NT2/D1 (cell line): ENCODE measurements at regions not wholly inside any gene's neighbourhood (a gene's known extent, or its start where the extent isn't known, plus 50 kb on each side); places are given as distances from the start of the nearest gene placed in this dataset.

Source experiments
- DNase-seq: peaks from one replicate; pipeline ENCODE4 v3.0.0-alpha.2; 2011; ENCODE audit warnings: low read depth, low spot score
- H3K27me3 ChIP-seq: 2 replicates; pipeline ENCODE4 v1.6.0; 2011; ENCODE audit warnings: mild to moderate bottlenecking; ENCODE audit not compliant: insufficient read length, insufficient read depth
- H3K36me3 ChIP-seq: 2 replicates; pipeline ENCODE4 v1.6.1; 2011; ENCODE audit warnings: mild to moderate bottlenecking, low read length, mixed read lengths; ENCODE audit not compliant: insufficient read depth, insufficient read length
- H3K4me1 ChIP-seq: 2 replicates; pipeline ENCODE4 v1.5.1; 2011; ENCODE audit not compliant: insufficient read depth, insufficient read length
- H3K4me3 ChIP-seq: 2 replicates; pipeline ENCODE4 v1.5.1; 2011; ENCODE audit warnings: low read depth; ENCODE audit not compliant: insufficient read length
- H3K9ac ChIP-seq: 2 replicates; pipeline ENCODE4 v1.6.0; 2011; ENCODE audit warnings: low read depth; ENCODE audit not compliant: insufficient read length
- H3K9me3 ChIP-seq: 2 replicates; pipeline ENCODE4 v1.5.1; 2011; ENCODE audit warnings: mild to moderate bottlenecking, low read length; ENCODE audit not compliant: insufficient read depth
- SUZ12 ChIP-seq: IDR thresholded peaks from 2 replicates; pipeline ENCODE4 v1.6.1; 2011; ENCODE audit not compliant: insufficient read length, insufficient read depth; ENCODE audit errors: extremely low read depth
- YY1 ChIP-seq: IDR thresholded peaks from 2 replicates; pipeline ENCODE4 v1.6.1; 2011; ENCODE audit not compliant: insufficient read length, insufficient read depth
- ZNF274 ChIP-seq: IDR thresholded peaks from 2 replicates; pipeline ENCODE4 v1.6.1; 2011; ENCODE audit warnings: mild to moderate bottlenecking, low read depth, low read length

DNA sequence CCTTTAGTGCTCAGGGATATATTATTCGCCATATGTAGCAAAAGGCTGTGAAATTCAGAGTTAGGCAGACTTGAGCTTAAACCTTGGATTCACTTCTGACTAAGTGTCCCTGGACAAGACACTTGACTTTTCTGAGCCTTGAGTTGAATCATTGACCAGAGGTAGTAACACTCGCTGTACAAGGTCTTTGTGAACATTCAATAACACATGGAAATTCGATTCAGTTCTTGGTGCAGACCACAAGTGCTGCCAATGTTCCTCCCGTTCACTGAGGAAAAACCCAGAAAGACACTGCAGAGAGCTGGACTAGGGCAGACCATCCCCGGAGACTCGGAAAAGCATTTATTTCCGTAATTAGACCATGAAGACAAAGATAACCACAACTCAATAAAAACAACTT is 901.4 kb downstream of the AACS start:
- no peak for TF ChIP-seq SUZ12
- no peak for TF ChIP-seq YY1
- no peak for TF ChIP-seq ZNF274
- Histone ChIP-seq H3K4me1 (no peaks in the 10 kb centered on the region), H3K4me3 (no peak overlapping the region), H3K27me3 (no peaks in the 10 kb centered on the region), H3K36me3 (no peaks in the 10 kb centered on the region), H3K9me3 (no peaks in the 10 kb centered on the region), H3K9ac (no peak overlapping the region)
- DNase-seq: no peak

DNA sequence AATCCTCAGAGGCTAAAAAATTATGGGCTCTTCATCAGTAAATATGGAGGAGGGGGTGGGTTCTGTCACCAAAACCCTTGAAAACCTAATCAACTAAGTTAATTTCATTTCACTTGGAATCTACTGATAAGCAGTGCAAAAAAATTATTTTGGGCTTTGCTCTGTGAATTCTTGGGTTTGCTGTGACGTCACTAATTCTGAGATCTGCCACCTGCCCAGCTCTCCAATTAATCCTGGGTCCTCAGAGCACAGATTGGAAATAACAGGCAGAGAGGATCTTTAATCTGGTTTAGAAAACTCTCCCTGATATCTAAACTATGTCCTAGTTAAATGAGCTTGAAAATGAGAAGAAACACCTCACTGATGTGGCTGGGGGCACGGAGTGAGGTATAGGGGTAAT is 903.2 kb downstream of the AACS start:
- Histone ChIP-seq H3K9ac (no peak overlapping the region), H3K9me3 (no peaks in the 10 kb centered on the region), H3K36me3 (no peaks in the 10 kb centered on the region), H3K4me1 (no peaks in the 10 kb centered on the region), H3K4me3 (no peak overlapping the region), H3K27me3 (no peaks in the 10 kb centered on the region)
- no peak for TF ChIP-seq YY1
- no peak for TF ChIP-seq SUZ12
- no peak for TF ChIP-seq ZNF274
- DNase-seq: no peak

DNA sequence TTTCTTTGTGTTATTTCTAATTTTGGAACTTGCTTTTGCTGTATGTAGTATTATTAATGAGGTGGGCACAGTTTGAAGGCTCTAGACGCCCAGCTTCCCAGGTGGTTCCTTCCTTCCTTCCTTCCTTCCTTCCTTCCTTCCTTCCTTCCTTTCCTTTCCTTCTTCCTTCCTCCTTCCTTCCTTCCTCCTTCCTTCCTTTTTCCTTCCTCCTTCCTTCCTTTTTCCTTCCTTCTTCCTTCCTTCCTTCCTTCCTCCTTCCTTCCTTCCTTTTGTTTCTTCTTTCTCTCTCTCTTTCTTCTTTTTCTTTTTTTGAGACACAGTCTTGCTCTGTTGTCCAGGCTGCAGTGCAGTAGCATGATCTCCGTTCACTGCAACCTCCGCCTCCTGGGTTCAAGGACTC is 906.7 kb downstream of the AACS start:
- Histone ChIP-seq H3K27me3 (no peaks in the 10 kb centered on the region), H3K36me3 (no peaks in the 10 kb centered on the region), H3K4me3 (no peak overlapping the region), H3K9ac (no peak overlapping the region), H3K9me3 (no peaks in the 10 kb centered on the region), H3K4me1 (no peaks in the 10 kb centered on the region)
- no peak for TF ChIP-seq YY1
- no peak for TF ChIP-seq ZNF274
- no peak for TF ChIP-seq SUZ12
- no peak for DNase-seq

DNA sequence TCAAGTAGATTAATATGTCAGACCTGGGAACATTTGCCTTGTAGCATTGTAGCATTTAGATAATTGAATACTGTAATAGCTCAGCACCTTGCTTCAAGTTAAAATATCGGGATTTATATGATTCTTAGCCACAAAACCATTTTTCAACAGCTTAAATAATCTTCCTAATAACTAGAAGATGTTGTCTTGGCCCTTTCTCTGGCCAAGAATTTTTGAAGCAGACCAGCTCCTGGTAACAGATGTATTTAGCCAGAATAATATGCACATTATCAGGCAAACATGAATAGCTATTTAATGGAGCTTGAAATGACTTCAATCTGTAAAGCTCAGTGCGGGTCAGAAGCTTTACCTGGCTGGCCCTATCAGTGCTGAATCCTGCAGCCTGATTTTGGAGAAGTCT is 913.1 kb downstream of the AACS start:
- TF ChIP-seq YY1: no peak
- TF ChIP-seq SUZ12: no peak
- no peak for TF ChIP-seq ZNF274
- no peaks in the 10 kb centered on the region for H3K36me3 ChIP-seq
- DNase-seq: no peak
- peaks cover 8% of the 10 kb centered on the region; the same call in 1 of the 2 replicates for H3K9me3 ChIP-seq
- H3K27me3 ChIP-seq: no peaks in the 10 kb centered on the region
- no peak overlapping the region for H3K4me3 ChIP-seq
- H3K9ac ChIP-seq: no peak overlapping the region
- peaks cover 3% of the 10 kb centered on the region for H3K4me1 ChIP-seq

DNA sequence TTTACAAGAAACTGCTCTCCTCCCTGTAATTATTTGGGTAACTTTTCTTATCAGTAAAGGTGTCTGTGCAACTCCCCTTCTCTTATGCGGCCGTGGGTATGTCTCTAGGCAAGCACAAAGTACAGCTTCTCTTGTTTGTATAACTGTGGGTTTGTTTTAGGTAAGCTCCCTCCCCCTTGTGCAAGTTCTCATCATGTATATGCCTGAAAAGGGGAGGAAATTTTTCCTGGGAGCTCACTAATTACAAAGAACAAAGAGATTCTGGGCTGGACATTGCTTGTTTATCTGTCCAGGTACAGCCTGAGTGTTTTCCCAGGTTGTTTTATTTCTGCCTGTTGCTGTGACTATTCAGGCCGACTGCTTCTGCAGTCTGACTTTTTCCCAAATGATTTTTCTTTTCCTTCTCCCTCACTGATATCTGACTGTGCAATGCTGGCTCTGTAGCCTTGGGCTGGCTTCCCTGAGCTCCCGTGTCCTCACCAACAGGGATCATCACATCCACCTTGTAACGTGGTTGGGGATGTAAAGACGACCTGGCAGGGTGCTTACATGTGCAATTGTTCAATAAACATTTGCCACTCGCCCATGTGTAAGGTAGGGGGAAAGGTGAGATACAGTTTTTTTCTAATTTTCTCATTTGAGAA is 916.5 kb downstream of the AACS start:
- TF ChIP-seq SUZ12 (no peak), ZNF274 (no peak), YY1 (no peak)
- no peaks in the 10 kb centered on the region for H3K36me3 ChIP-seq
- DNase-seq: no peak
- H3K4me3 ChIP-seq: no peak overlapping the region
- peaks cover 8% of the 10 kb centered on the region; the same call in 1 of the 2 replicates for H3K9me3 ChIP-seq
- peaks cover 3% of the 10 kb centered on the region for H3K4me1 ChIP-seq
- peaks cover 2% of the 10 kb centered on the region for H3K27me3 ChIP-seq
- H3K9ac ChIP-seq: no peak overlapping the region

DNA sequence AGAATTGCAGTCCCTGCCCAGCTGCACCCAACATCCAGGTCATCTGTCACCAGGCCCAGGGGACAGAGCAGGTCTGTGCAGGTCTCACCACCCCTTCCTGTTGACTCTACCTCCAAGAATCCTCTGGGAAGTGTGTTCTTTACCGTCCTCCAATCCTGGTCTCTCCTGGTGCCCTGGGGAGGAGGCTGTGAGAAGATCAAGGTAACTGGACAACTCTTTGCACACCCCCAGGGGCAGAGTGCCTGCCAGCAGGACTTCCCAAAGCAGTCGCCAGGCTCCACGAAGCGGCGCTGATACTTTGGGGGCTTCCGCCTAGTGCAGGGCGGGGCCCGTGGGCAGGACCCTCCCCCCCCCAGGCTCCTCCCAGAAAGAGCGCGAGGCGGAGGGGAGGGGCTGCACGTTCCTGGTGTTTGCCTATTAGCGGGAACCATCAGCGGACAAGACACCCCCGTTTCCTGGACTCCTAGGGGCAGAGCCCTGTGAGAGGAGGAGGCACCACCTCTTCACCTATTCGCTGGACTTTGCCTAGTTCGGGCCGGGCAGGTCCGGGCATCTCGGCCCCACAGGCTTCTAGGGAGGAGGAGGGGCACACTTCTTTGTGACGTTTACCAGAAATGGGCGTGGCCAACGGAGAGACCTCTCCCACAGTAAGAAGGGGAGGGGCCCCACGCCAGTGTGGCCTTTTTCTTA is 918.0 kb downstream of the AACS start:
- Histone ChIP-seq H3K9ac (peak overlapping the region; percentile 78), H3K27me3 (peaks cover 2% of the 10 kb centered on the region), H3K36me3 (no peaks in the 10 kb centered on the region), H3K4me1 (peaks cover 3% of the 10 kb centered on the region), H3K9me3 (peaks cover 8% of the 10 kb centered on the region; the same call in 1 of the 2 replicates), H3K4me3 (peak overlapping the region; percentile 36)
- peak; percentile 87 for DNase-seq
- TF ChIP-seq YY1: no peak
- TF ChIP-seq ZNF274: no peak
- TF ChIP-seq SUZ12: no peak

DNA sequence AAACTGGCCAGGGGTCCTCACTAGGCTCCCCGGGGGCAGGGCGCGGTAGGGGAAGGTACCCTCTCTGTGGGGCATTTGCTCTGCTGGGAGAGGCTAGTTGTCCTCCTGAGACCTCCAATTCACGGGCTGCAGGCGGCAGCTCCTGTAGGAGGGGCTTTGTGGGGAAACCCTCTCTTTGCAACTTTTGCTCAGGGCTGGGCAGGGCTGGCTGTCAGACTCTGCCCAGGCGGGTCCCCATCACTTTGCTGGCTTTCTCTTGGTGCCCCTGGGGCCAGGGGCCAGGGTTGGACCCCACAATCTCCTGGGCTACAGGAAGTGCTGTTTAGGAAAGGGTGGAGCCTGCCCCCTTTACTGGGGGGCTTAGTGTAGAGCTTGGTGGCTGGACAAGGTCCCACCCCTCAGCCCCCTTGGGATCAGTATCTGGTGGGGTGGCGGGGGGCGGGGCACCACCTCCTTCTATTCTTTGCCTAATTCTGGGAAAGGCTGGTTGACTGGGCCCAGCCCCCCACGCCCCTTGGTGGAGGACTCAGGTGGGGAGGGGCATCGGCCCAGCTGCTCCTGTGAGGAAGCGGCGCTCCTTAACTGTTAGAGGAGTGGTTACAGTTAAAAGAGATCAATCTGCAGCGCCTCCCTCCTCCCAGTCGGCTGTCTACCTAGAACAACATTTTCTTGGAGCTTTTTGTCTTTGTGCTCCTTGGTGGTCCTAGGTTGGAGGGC is 918.7 kb downstream of the AACS start:
- Histone ChIP-seq H3K4me1 (peaks cover 3% of the 10 kb centered on the region), H3K4me3 (peak overlapping the region; percentile 36), H3K27me3 (peaks cover 2% of the 10 kb centered on the region), H3K36me3 (no peaks in the 10 kb centered on the region), H3K9ac (peak overlapping the region; percentile 78), H3K9me3 (peaks cover 5% of the 10 kb centered on the region; the same call in 1 of the 2 replicates)
- TF ChIP-seq ZNF274 (no peak), SUZ12 (no peak), YY1 (no peak)
- peak; percentile 23 for DNase-seq
